PC-3 (cell line): ENCODE measurements at regions not wholly inside any gene's neighbourhood (a gene's known extent, or its start where the extent isn't known, plus 50 kb on each side); places are given as distances from the start of the nearest gene placed in this dataset.

Experiments
- ATAC-seq: fragments of 200-7000 bp; cut with Tn5 transposase; 2 replicates; pipeline ENCODE4 v1.9.1; 2020; ENCODE audit warnings: mild to moderate bottlenecking, moderate library complexity
- BruUV-seq: library from RNA; stranded (reverse); fragments of 400-500 nt; replicated peaks from 2 replicates; lab custom pipeline; 2021; lab: Mats Ljungman, UMichigan
- CTCF ChIA-PET: fragments of 300-600 bp; sonication (Branson Sonifier 250); formaldehyde crosslinking; loops from one replicate; lab custom pipeline; 2022; ENCODE audit warnings: antibody characterized with exemption; lab: Charles Lee
- POLR2A ChIA-PET: fragments of 300-600 bp; sonication (Branson Sonifier 250); formaldehyde crosslinking; loops from one replicate; lab custom pipeline; 2022; ENCODE audit warnings: antibody characterized with exemption; ENCODE audit not compliant: unreplicated experiment; lab: Charles Lee
- DNase-seq: peaks from one replicate; pipeline ENCODE4 v3.0.0-alpha.2; 2015
- H2AFZ ChIP-seq: fragments of 300-600 bp; sonication (generic); 2 replicates; pipeline ENCODE4 v1.6.0; 2016; ENCODE audit warnings: antibody characterized with exemption, low read length
- H3F3A ChIP-seq: fragments of 300-600 bp; sonication (generic); one replicate; pipeline ENCODE4 v1.6.0; 2017; ENCODE audit warnings: antibody characterized with exemption, low read length, control low read depth, mild to moderate bottlenecking; ENCODE audit not compliant: unreplicated experiment
- H3K27ac ChIP-seq: fragments of 300-600 bp; sonication (generic); 2 replicates; pipeline ENCODE4 v1.5.1; 2016; ENCODE audit warnings: mild to moderate bottlenecking, low read length
- H3K27me3 ChIP-seq: fragments of 300-600 bp; sonication (generic); 2 replicates; pipeline ENCODE4 v1.6.1; 2016; ENCODE audit warnings: low read length, mixed read lengths
- H3K36me3 ChIP-seq: fragments of 300-600 bp; sonication (generic); 2 replicates; pipeline ENCODE4 v1.6.1; 2016; ENCODE audit warnings: low read depth, mixed run types, low read length, mixed read lengths
- H3K4me1 ChIP-seq: fragments of 300-600 bp; sonication (generic); 2 replicates; pipeline ENCODE4 v1.5.1; 2016; ENCODE audit warnings: low read length; ENCODE audit not compliant: insufficient read depth
- H3K4me2 ChIP-seq: fragments of 300-600 bp; sonication (generic); 2 replicates; pipeline ENCODE4 v1.6.0; 2016; ENCODE audit warnings: low read length
- H3K4me3 ChIP-seq: fragments of 300-600 bp; sonication (generic); 2 replicates; pipeline ENCODE4 v1.5.1; 2016; ENCODE audit warnings: mild to moderate bottlenecking, low read length, mixed read lengths
- H3K79me2 ChIP-seq: fragments of 300-600 bp; sonication (generic); 2 replicates; pipeline ENCODE4 v1.6.1; 2017; ENCODE audit warnings: low read length, mixed read lengths
- H3K9ac ChIP-seq: fragments of 300-600 bp; sonication (generic); 2 replicates; pipeline ENCODE4 v1.6.0; 2016; ENCODE audit warnings: mild to moderate bottlenecking, low read length
- H3K9me2 ChIP-seq: fragments of 300-600 bp; sonication (generic); replicated peaks from 2 replicates; pipeline ENCODE4 v1.6.1; 2016; ENCODE audit warnings: mixed run types, low read length, mixed read lengths
- H3K9me3 ChIP-seq: fragments of 300-600 bp; sonication (generic); 2 replicates; pipeline ENCODE4 v1.6.1; 2016; ENCODE audit warnings: low read length, mixed read lengths
- H4K20me1 ChIP-seq: fragments of 300-600 bp; sonication (generic); 2 replicates; pipeline ENCODE4 v1.6.1; 2016; ENCODE audit warnings: low read length, mixed read lengths
- CTCF ChIP-seq: fragments of 300-600 bp; sonication (generic); conservative IDR thresholded peaks from 2 replicates; pipeline ENCODE4 v1.5.1; 2017; ENCODE audit warnings: antibody characterized with exemption, low read depth, mild to moderate bottlenecking, low read length
- EZH2 ChIP-seq: fragments of 300-600 bp; sonication (generic); IDR thresholded peaks from one replicate; pipeline ENCODE4 v1.6.1; 2017; ENCODE audit warnings: antibody characterized with exemption, mild to moderate bottlenecking, low read length; ENCODE audit not compliant: unreplicated experiment
- EZH2phosphoT487 ChIP-seq: fragments of 300-600 bp; sonication (generic); IDR thresholded peaks from 2 replicates; pipeline ENCODE4 v1.6.1; 2018; ENCODE audit warnings: mild to moderate bottlenecking, antibody characterized with exemption, low read length, borderline replicate concordance
- intact Hi-C: fragments of 100-400 bp; cut with micrococcal nuclease; formaldehyde crosslinking; loops from 2 replicates; pipeline ENCODE4 v1.9.0; 2023

GRCh38 chr18:10239991-10240634 lies 214.3 kb upstream of the APCDD1 start:
- no peak for ATAC-seq
- Histone ChIP-seq H3K4me1 (peaks cover 4% of the 10 kb centered on the region; the same call in 1 of the 2 replicates), H3K27me3 (peaks cover 70% of the 10 kb centered on the region), H3K9ac (no peak overlapping the region), H3F3A (no peaks in the 10 kb centered on the region), H3K4me2 (no peak overlapping the region), H4K20me1 (no peaks in the 10 kb centered on the region), H3K27ac (no peak overlapping the region), H3K79me2 (no peaks in the 10 kb centered on the region), H3K9me2 (no peaks in the 10 kb centered on the region), H3K36me3 (no peaks in the 10 kb centered on the region), H3K9me3 (no peaks in the 10 kb centered on the region), H3K4me3 (no peak overlapping the region), H2AFZ (no peak overlapping the region)
- intact Hi-C loops, result no loop called here
- DNase-seq, result no peak
- ChIA-PET CTCF (no interaction called here), POLR2A (no interaction called here)
- BruUV-seq, result no TSS peak
- TF ChIP-seq EZH2 (no peak), EZH2phosphoT487 (no peak), CTCF (no peak)

GRCh38 chr18:10240973-10241372 lies 213.5 kb upstream of the APCDD1 start:
- no peaks in the 10 kb centered on the region for H3K9me2 ChIP-seq
- POLR2A ChIA-PET, result no interaction called here

More at GRCh38 chr18:10240973-10241372, 213.5 kb upstream of the APCDD1 start:
- Histone ChIP-seq H3K9me3 (no peaks in the 10 kb centered on the region), H4K20me1 (no peaks in the 10 kb centered on the region), H2AFZ (no peak overlapping the region), H3K27me3 (peaks cover 78% of the 10 kb centered on the region), H3F3A (no peaks in the 10 kb centered on the region), H3K36me3 (no peaks in the 10 kb centered on the region), H3K4me2 (no peak overlapping the region), H3K9ac (no peak overlapping the region), H3K27ac (no peak overlapping the region), H3K4me3 (no peak overlapping the region), H3K79me2 (no peaks in the 10 kb centered on the region), H3K4me1 (no peaks in the 10 kb centered on the region)
- TF ChIP-seq EZH2phosphoT487 (no peak), CTCF (no peak), EZH2 (no peak)
- CTCF ChIA-PET, result no interaction called here
- no TSS peak for BruUV-seq
- DNase-seq (no peak), ATAC-seq (no peak)
- intact Hi-C loops, result no loop called here
